ENCODE measurements at regions not wholly inside any gene's neighbourhood (a gene's known extent, or its start where the extent isn't known, plus 50 kb on each side); places are given as distances from the start of the nearest gene placed in this dataset.

GRCh38 chr2:8198766-8199382 lies 483.0 kb upstream of the ID2 start:
- TF ChIP-seq POLR2AphosphoS5 (IDR thresholded peaks at IDR 0.05; ENCODE audit: low read depth, low read length) (no peak), SIN3A (IDR thresholded peaks at IDR 0.05; ENCODE audit: borderline replicate concordance, insufficient read depth, low read length) (no peak)
